Spleen (tissue), 11 donors: ENCODE measurements at regions not wholly inside any gene's neighbourhood (a gene's known extent, or its start where the extent isn't known, plus 50 kb on each side); places are given as distances from the start of the nearest gene placed in this dataset.

Experiments used
- DNase-seq: peaks from one replicate; pipeline ENCODE4 v3.0.0-alpha.2; 2020
- H3K27ac ChIP-seq, 8 donors: fragments of 200-600 bp; sonication (generic) in 7 of 8; 1 replicate in 4 of 8; 2 replicates in 4 of 8; pipeline versions ENCODE4 v1.5.0 to v1.8.0; 2016 to 2021; ENCODE audit warnings: inconsistent platforms in 4 of 8, mild to moderate bottlenecking in 4 of 8, moderate library complexity in 1 of 8
- H3K27me3 ChIP-seq, 7 donors: fragments of 200-600 bp; sonication (generic) in 6 of 7; replicated peaks in 1 of 7; 1 replicate in 4 of 7; 2 replicates in 3 of 7; pipeline versions ENCODE4 v1.5.0 to v1.8.0; 2016 to 2021; ENCODE audit warnings: inconsistent platforms in 3 of 7, mild to moderate bottlenecking in 1 of 7
- H3K36me3 ChIP-seq, 6 donors: fragments of 200-600 bp; sonication (generic) in 5 of 6; 1 replicate in 4 of 6; 2 replicates in 2 of 6; pipeline versions ENCODE4 v1.5.0 to v1.8.0; 2016 to 2021; ENCODE audit warnings: inconsistent platforms in 2 of 6
- H3K4me1 ChIP-seq, 6 donors: fragments of 200-600 bp; sonication (generic) in 5 of 6; 1 replicate in 3 of 6; 2 replicates in 3 of 6; pipeline versions ENCODE4 v1.5.0 to v1.8.0; 2016 to 2021; ENCODE audit warnings: inconsistent platforms in 3 of 6
- H3K4me3 ChIP-seq, 8 donors: fragments of 200-600 bp; sonication (generic) in 7 of 8; 1 replicate in 4 of 8; 2 replicates in 4 of 8; pipeline versions ENCODE4 v1.5.0 to v1.8.0; 2016 to 2021; ENCODE audit warnings: inconsistent platforms in 4 of 8, mild to moderate bottlenecking in 4 of 8, moderate library complexity in 2 of 8
- H3K9me3 ChIP-seq, 8 donors: fragments of 200-600 bp; sonication (generic) in 7 of 8; 1 replicate in 4 of 8; 2 replicates in 4 of 8; pipeline versions ENCODE4 v1.5.0 to v1.8.0; 2016 to 2021; ENCODE audit warnings: inconsistent platforms in 4 of 8
- CTCF ChIP-seq, 11 experiments: fragments of 200-600 bp in 7 of 11; fragments of 450-650 bp in 4 of 11; sonication (generic) in 4 of 11; IDR thresholded peaks in 8 of 11; conservative IDR thresholded peaks in 3 of 11; 1 replicate in 7 of 11; 2 replicates in 4 of 11; pipeline versions ENCODE4 v1.4.0 to v1.8.0; 2016 to 2021; ENCODE audit warnings: antibody characterized with exemption in 11 of 11, inconsistent platforms in 4 of 11, mild to moderate bottlenecking in 1 of 11
- POLR2A ChIP-seq, 3 donors: fragments of 450-650 bp; IDR thresholded peaks; one replicate each; pipeline ENCODE4 v1.5.1; 2017; ENCODE audit warnings: antibody characterized with exemption in 3 of 3, mild to moderate bottlenecking in 1 of 3
- POLR2AphosphoS5 ChIP-seq, 3 donors: sonication (generic); formaldehyde crosslinking; IDR thresholded peaks; one replicate each; pipeline ENCODE4 v1.5.1; 2017; ENCODE audit warnings: antibody characterized with exemption in 3 of 3
- WGBS, 5 donors: extraction: QIAGEN DNeasy Blood & Tissue Kit in 3 of 5; methylation state at CpG; one replicate each; pipeline versions ENCODE4 v1.1.5 to v1.1.7; 2013 to 2018; 5-methylcytosine and 5-hydroxymethylcytosine counted together
- intact Hi-C: fragments of 100-400 bp; cut with DNase I; formaldehyde crosslinking; loops from one replicate; pipeline ENCODE4 v1.15.0; 2023; ENCODE audit warnings: low total_unique reads
- donor health status: healthy with polysubstance abuse.
- donor health status: DM: no; HTN: no; CAD: no; lungs with moderate emphysema.
- donor health status: DM: no; HTN: no; CAD: no.
- donor health status: Bipolar disorder and iron deficiency.
- donor health status: healthy.
- donor health status: DM: no; HTN: no; CAD: no.
- donor health status: DM: yes; HTN: yes; CAD: no.

DNA sequence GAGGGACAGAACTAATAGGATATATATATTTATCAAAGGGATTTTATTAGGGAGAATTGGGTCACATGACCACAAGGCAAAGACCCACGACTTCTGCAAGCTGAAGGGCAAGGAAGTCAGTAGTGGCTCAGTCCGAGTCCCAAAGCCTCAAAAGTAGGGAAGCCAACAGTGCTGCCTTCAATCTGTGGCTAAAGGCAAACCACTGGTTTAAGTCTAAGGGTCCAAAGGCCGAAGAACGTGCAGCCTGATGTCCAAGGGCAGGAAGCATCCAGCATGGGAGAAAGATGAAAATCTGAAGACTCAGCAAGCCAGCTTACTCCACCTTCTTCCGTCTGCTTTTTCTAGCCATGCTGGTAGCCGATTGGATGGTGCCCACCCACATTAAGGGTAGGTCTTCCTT is 157.9 kb upstream of the CRY1 start:
- no peak overlapping the region for H3K27ac ChIP-seq
- WGBS, 5 donors, result 73 to 82% (median 78%) methylated on average over 6 of the region's 6 CpGs
- intact Hi-C loops, result no loop called here
- peaks cover 0 to 11% (median 0%) of the 10 kb centered on the region in 7 donors for H3K27me3 ChIP-seq
- H3K9me3 ChIP-seq, result no peaks in the 10 kb centered on the region
- no peaks in the 10 kb centered on the region for H3K36me3 ChIP-seq
- no peak overlapping the region for H3K4me3 ChIP-seq
- TF ChIP-seq POLR2AphosphoS5 (IDR thresholded peaks at IDR 0.05) (no peak), POLR2A (IDR thresholded peaks at IDR 0.05) (no peak), CTCF (IDR thresholded peaks at IDR 0.05 in 8 of 11, conservative IDR thresholded peaks at IDR 0.05 in 3 of 11) (no peak)
- no peaks in the 10 kb centered on the region for H3K4me1 ChIP-seq
- DNase-seq, result no peak

GRCh38 chr12:107253361-107253760 is 160.0 kb upstream of the CRY1 start:
- DNase-seq, result no peak
- peaks cover 0 to 6% (median 0%) of the 10 kb centered on the region in 7 donors for H3K27me3 ChIP-seq
- intact Hi-C loops, result no loop called here
- H3K4me3 ChIP-seq, result no peak overlapping the region
- WGBS, 5 donors, result 80 to 94% (median 90%) methylated on average over 1 of the region's 1 CpG
- no peak overlapping the region for H3K27ac ChIP-seq
- no peaks in the 10 kb centered on the region for H3K36me3 ChIP-seq
- TF ChIP-seq POLR2A (IDR thresholded peaks at IDR 0.05) (no peak), POLR2AphosphoS5 (IDR thresholded peaks at IDR 0.05) (no peak), CTCF (IDR thresholded peaks at IDR 0.05 in 8 of 11, conservative IDR thresholded peaks at IDR 0.05 in 3 of 11) (no peak)
- no peaks in the 10 kb centered on the region for H3K9me3 ChIP-seq
- H3K4me1 ChIP-seq, result no peaks in the 10 kb centered on the region

- H3K9me3 ChIP-seq, result no peaks in the 10 kb centered on the region
- 73 to 85% (median 73%) methylated on average over 5 of the region's 5 CpGs for WGBS, 5 donors
- no peaks in the 10 kb centered on the region for H3K4me1 ChIP-seq
- DNase-seq, result no peak
- TF ChIP-seq CTCF (IDR thresholded peaks at IDR 0.05 in 8 of 11, conservative IDR thresholded peaks at IDR 0.05 in 3 of 11) (no peak), POLR2A (IDR thresholded peaks at IDR 0.05) (no peak), POLR2AphosphoS5 (IDR thresholded peaks at IDR 0.05) (no peak)
- no peak overlapping the region for H3K27ac ChIP-seq
- H3K36me3 ChIP-seq, result no peaks in the 10 kb centered on the region
- intact Hi-C loops, result no loop called here
- no peak overlapping the region for H3K4me3 ChIP-seq
- H3K27me3 ChIP-seq, result peaks cover 0 to 9% (median 0%) of the 10 kb centered on the region in 7 donors
These were observed 161.0 kb upstream of the CRY1 start for GRCh38 chr12:107254258-107254856.

DNA sequence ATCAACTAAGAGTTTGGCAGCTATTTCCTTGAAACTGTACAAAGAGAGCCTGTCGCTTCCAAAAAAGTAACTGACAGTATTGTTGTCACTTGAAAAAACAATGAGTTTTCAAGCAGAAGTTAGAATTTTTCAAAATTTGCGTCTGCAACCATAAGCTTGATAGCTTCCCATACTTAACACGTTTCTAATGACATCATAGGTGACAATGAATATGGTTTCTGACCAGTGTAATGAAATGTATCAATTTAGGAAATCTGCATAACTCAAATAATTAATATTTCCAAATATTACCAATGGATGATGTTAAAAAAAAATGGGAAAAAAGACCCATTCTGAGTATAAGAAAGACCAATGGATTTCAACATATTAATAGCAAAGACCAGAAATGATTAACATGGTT is 165.4 kb upstream of the CRY1 start:
- H3K4me3 ChIP-seq, result no peak overlapping the region
- peaks cover 0 to 12% (median 0%) of the 10 kb centered on the region in 7 donors for H3K27me3 ChIP-seq
- intact Hi-C loops, result no loop called here
- H3K9me3 ChIP-seq, result peaks cover 0 to 10% (median 8%) of the 10 kb centered on the region in 8 donors
- WGBS, 5 donors, result 77 to 91% (median 83%) methylated on average over 3 of the region's 3 CpGs
- DNase-seq, result no peak
- H3K27ac ChIP-seq, result no peak overlapping the region
- H3K36me3 ChIP-seq, result no peaks in the 10 kb centered on the region
- H3K4me1 ChIP-seq, result no peaks in the 10 kb centered on the region
- no peak for TF ChIP-seq CTCF (IDR thresholded peaks at IDR 0.05 in 8 of 11, conservative IDR thresholded peaks at IDR 0.05 in 3 of 11)
- TF ChIP-seq POLR2AphosphoS5 (IDR thresholded peaks at IDR 0.05), result no peak
